ENCODE measurements at regions not wholly inside any gene's neighbourhood (a gene's known extent, or its start where the extent isn't known, plus 50 kb on each side); places are given as distances from the start of the nearest gene placed in this dataset.

DNA sequence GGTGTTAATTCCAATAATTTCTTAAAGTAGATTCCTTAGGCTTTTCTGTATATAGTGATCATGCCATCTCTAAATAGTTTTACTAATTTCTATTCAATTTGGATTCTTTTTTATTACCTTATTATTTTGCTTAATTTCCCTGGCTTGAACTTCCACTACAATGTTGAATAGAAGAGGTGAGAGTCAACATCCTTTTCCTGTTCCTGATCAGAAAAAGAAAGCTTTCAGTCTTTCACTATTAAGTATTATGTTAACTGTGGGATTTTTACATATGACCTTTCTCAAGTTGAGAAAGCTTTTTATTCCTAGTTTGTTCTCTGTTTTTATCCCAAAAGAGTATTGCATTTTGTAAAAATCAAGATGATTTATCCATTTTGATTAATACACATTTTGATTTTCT, 574.5 kb upstream of the TLE4 start:
- DNase-seq (ENCODE audit: low spot score in 2 of 2), result no peak
- Histone ChIP-seq H3K4me3 (no peak overlapping the region), H3K27me3 (no peaks in the 10 kb centered on the region), H3K4me1 (no peaks in the 10 kb centered on the region), H3K36me3 (no peaks in the 10 kb centered on the region), H3K27ac (no peak overlapping the region), H3K9me3 (no peaks in the 10 kb centered on the region)
- no peak for TF ChIP-seq POLR2A (IDR thresholded peaks at IDR 0.05)
- no peak for TF ChIP-seq POLR2AphosphoS5 (IDR thresholded peaks at IDR 0.05)
- TF ChIP-seq, protein P1, sequence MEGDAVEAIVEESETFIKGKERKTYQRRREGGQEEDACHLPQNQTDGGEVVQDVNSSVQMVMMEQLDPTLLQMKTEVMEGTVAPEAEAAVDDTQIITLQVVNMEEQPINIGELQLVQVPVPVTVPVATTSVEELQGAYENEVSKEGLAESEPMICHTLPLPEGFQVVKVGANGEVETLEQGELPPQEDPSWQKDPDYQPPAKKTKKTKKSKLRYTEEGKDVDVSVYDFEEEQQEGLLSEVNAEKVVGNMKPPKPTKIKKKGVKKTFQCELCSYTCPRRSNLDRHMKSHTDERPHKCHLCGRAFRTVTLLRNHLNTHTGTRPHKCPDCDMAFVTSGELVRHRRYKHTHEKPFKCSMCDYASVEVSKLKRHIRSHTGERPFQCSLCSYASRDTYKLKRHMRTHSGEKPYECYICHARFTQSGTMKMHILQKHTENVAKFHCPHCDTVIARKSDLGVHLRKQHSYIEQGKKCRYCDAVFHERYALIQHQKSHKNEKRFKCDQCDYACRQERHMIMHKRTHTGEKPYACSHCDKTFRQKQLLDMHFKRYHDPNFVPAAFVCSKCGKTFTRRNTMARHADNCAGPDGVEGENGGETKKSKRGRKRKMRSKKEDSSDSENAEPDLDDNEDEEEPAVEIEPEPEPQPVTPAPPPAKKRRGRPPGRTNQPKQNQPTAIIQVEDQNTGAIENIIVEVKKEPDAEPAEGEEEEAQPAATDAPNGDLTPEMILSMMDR (IDR thresholded peaks at IDR 0.05), result no peak
- intact Hi-C loops (cut with DNase I; ENCODE audit: low total_unique reads), result no loop called here

DNA sequence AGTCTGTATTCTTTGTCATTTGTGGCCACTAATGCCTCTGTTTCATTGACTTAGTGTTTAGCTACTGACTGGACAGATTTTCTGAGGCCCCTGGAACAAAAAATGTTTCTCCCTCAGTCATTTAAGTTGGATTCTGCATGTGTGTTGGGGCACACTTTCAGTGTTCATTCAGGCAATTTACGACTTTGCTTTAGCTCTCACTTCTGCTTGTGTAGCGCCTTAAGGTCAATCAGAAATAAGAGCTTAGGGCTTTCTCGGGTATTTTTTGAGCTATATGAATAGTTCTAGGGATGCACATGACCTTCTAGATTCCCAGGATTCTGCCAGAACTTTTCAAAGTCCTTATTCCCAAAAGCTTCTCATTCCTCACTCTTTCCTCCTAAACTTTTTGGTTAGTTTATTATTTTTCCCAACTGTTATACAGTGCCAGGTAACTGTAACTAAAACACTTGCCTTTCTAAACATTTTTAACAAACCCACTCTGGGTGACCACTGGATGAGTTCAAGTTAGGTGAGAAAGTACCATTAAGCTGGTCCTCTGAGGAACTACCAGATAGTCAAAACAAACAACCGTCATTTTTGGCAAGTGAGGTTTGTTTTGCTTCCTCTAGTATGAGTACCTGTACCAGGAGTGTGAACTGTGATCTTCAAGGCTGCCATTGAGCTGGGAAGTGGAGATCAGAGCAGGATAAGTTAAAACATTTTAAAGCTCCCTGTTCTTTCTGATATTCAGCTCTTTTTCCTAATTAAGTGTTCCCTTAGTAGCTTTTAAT, 571.3 kb upstream of the TLE4 start:
- TF ChIP-seq, protein P1 (IDR thresholded peaks at IDR 0.05), result no peak
- no peak for TF ChIP-seq POLR2A (IDR thresholded peaks at IDR 0.05)
- TF ChIP-seq POLR2AphosphoS5 (IDR thresholded peaks at IDR 0.05), result no peak
- Histone ChIP-seq H3K36me3 (no peaks in the 10 kb centered on the region), H3K27ac (no peak overlapping the region), H3K4me3 (no peak overlapping the region), H3K4me1 (no peaks in the 10 kb centered on the region), H3K27me3 (no peaks in the 10 kb centered on the region), H3K9me3 (no peaks in the 10 kb centered on the region)
- intact Hi-C loops (cut with DNase I; ENCODE audit: low total_unique reads), result no loop called here
- DNase-seq (ENCODE audit: low spot score in 2 of 2), result no peak

DNA sequence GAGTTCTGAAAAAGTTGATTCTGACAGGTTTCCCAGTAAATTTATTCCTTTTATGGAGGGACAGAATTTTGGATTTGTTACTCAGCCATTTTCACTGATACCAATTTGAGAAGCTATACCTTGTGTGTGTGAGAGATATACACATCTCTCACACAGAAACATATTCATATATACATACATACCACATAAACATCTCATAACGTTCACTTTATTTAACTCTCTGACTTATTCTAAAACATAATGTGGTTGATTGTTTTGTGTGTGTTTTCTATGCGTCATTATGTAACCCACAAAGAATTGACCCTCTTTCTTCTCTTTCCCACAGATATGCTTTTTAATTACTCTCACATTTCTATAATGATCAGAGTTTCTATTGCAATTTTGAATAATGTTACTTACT, 570.8 kb upstream of the TLE4 start:
- intact Hi-C loops (cut with DNase I; ENCODE audit: low total_unique reads), result no loop called here
- DNase-seq (ENCODE audit: low spot score in 2 of 2), result no peak
- Histone ChIP-seq H3K9me3 (no peaks in the 10 kb centered on the region), H3K4me1 (no peaks in the 10 kb centered on the region), H3K4me3 (no peak overlapping the region), H3K27me3 (no peaks in the 10 kb centered on the region), H3K27ac (no peak overlapping the region), H3K36me3 (no peaks in the 10 kb centered on the region)
- no peak for TF ChIP-seq POLR2A (IDR thresholded peaks at IDR 0.05)
- no peak for TF ChIP-seq POLR2AphosphoS5 (IDR thresholded peaks at IDR 0.05)
- TF ChIP-seq, protein P1 (IDR thresholded peaks at IDR 0.05), result no peak

DNA sequence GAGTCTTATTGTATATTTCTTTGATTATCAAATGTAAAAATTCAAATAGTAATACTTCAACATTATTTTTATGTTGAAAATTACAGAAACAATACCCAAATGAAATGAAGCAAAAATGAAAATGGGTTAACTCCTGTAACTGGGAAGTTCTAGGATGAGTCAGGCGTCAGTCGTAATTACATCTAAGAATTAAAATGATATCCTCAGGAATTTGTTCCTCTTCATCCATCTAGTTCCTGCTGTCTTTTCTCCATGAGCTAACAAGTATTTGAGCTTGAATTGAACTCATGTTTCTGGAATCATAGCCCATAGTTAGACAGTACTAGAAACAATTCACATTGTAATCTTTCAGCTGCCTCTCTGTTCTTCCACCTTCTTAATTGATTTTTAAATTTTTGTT, 568.3 kb upstream of the TLE4 start:
- H3K4me1 ChIP-seq, result no peaks in the 10 kb centered on the region
- no peak overlapping the region for H3K27ac ChIP-seq
- H3K4me3 ChIP-seq, result no peak overlapping the region
- H3K36me3 ChIP-seq, result no peaks in the 10 kb centered on the region
- no peaks in the 10 kb centered on the region for H3K27me3 ChIP-seq
- intact Hi-C loops (cut with DNase I; ENCODE audit: low total_unique reads), result no loop called here
- TF ChIP-seq POLR2A (IDR thresholded peaks at IDR 0.05) (no peak), POLR2AphosphoS5 (IDR thresholded peaks at IDR 0.05) (no peak)
- TF ChIP-seq, protein P1 (IDR thresholded peaks at IDR 0.05), result no peak
- no peaks in the 10 kb centered on the region for H3K9me3 ChIP-seq
- no peak for DNase-seq (ENCODE audit: low spot score in 2 of 2)

DNA sequence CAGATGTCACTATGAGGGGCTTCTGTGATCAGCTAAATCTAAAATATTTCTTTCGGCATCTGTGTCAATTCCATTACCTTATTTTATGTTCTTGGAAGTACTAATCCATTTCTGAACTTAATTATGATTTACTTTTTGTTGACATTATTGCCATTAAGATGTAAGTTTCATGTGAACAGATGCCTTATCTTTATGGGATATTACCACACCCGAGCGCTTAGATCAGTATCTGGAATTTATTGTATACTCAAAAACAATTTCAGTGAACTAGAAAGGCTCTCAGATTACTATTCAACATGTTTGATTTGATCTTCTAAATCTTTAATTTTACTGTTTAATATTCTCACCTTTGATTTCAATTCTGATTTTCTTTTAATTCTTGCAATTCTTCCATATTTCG, 567.7 kb upstream of the TLE4 start:
- no peaks in the 10 kb centered on the region for H3K9me3 ChIP-seq
- TF ChIP-seq POLR2A (IDR thresholded peaks at IDR 0.05), result no peak
- TF ChIP-seq, protein P1 (IDR thresholded peaks at IDR 0.05), result no peak
- TF ChIP-seq POLR2AphosphoS5 (IDR thresholded peaks at IDR 0.05), result no peak
- H3K4me1 ChIP-seq, result no peaks in the 10 kb centered on the region
- DNase-seq (ENCODE audit: low spot score in 2 of 2), result no peak
- no peaks in the 10 kb centered on the region for H3K36me3 ChIP-seq
- intact Hi-C loops (cut with DNase I; ENCODE audit: low total_unique reads), result no loop called here
- no peak overlapping the region for H3K27ac ChIP-seq
- no peak overlapping the region for H3K4me3 ChIP-seq
- no peaks in the 10 kb centered on the region for H3K27me3 ChIP-seq

Measured in breast epithelium (tissue), 4 donors.